ENCODE measurements at regions not wholly inside any gene's neighbourhood (a gene's known extent, or its start where the extent isn't known, plus 50 kb on each side); places are given as distances from the start of the nearest gene placed in this dataset.

DNA sequence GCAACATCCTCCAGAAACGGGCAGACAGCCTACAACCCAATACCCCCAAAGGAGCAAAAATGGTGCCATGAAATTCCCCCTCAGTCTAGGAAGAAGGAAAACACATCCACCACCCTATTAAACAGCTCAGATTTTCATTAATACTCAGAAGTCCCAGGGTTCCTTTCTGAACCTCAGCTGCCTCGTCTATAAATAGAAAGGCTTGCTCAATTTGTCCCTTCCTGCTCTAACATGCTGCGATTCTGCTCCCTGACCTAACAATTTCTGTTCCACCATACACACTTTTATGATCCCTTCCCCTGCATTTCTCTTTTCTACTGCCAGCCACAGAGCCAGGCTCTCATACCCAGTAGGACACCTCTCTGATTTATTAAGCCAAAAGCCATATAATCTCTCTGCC lies 68.1 kb downstream of the MTERF1 start:
- ChIA-PET CTCF (interaction anchor here (2.1 to 3.4 kb wide), 3 partner anchors 12 to 18 kb away, joined by 7 to 17 read pairs (median 8); no protein-coding TSS in a partner anchor), POLR2A (no interaction called here)
- TF ChIP-seq, protein P1, sequence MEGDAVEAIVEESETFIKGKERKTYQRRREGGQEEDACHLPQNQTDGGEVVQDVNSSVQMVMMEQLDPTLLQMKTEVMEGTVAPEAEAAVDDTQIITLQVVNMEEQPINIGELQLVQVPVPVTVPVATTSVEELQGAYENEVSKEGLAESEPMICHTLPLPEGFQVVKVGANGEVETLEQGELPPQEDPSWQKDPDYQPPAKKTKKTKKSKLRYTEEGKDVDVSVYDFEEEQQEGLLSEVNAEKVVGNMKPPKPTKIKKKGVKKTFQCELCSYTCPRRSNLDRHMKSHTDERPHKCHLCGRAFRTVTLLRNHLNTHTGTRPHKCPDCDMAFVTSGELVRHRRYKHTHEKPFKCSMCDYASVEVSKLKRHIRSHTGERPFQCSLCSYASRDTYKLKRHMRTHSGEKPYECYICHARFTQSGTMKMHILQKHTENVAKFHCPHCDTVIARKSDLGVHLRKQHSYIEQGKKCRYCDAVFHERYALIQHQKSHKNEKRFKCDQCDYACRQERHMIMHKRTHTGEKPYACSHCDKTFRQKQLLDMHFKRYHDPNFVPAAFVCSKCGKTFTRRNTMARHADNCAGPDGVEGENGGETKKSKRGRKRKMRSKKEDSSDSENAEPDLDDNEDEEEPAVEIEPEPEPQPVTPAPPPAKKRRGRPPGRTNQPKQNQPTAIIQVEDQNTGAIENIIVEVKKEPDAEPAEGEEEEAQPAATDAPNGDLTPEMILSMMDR (IDR thresholded peaks at IDR 0.05; ENCODE audit: control extremely low read depth, extremely low read depth, low read depth, missing control alignments): no peak
- no peak for DNase-seq (ENCODE audit: extremely low spot score)

DNA sequence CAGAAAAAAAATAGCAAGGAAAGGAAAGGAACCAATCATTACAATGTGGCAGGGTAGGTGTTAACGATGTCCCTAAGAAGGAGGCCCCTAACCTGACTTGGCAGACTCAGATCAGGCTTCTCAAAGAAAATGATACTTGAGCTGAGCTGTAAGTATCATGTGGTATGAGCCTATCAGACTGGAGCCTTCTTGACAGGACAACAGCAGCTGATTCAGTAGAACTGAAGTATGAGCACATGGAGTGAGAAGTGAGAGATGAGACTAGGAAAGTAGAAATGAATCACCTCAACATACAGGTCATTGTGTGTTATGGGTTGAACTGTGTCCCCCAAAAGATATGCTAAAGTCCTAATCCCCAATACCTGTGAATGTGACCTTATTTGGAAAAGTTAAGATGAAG lies 66.3 kb downstream of the MTERF1 start:
- ChIA-PET POLR2A (no interaction called here), CTCF (interaction anchor here (3.4 kb wide), 1 partner anchor 16 kb away, joined by 17 read pairs; no protein-coding TSS in a partner anchor)
- no peak for DNase-seq (ENCODE audit: extremely low spot score)
- TF ChIP-seq, protein P1 (IDR thresholded peaks at IDR 0.05; ENCODE audit: control extremely low read depth, extremely low read depth, low read depth, missing control alignments): no peak

Measured in GM10248 (cell line).